Stimulated activated CD4-positive, alpha-beta T cell treated with anti-CD3 and anti-CD28 coated beads, TNF-alpha, amount 100 ng/mL, for 48 hours (primary cell): ENCODE measurements at regions not wholly inside any gene's neighbourhood (a gene's known extent, or its start where the extent isn't known, plus 50 kb on each side); places are given as distances from the start of the nearest gene placed in this dataset.
"Not testable (repeated sequence)": the region's sequence is repeated elsewhere in the genome, so short reads cannot be mapped to it uniquely, and the experiment has no call there.

ENCODE experiments used
- DNase-seq, 3 donors: peaks; one replicate each; pipeline ENCODE4 v3.0.0-alpha.2; 2020; ENCODE audit warnings: low read depth in 3 of 3

DNA sequence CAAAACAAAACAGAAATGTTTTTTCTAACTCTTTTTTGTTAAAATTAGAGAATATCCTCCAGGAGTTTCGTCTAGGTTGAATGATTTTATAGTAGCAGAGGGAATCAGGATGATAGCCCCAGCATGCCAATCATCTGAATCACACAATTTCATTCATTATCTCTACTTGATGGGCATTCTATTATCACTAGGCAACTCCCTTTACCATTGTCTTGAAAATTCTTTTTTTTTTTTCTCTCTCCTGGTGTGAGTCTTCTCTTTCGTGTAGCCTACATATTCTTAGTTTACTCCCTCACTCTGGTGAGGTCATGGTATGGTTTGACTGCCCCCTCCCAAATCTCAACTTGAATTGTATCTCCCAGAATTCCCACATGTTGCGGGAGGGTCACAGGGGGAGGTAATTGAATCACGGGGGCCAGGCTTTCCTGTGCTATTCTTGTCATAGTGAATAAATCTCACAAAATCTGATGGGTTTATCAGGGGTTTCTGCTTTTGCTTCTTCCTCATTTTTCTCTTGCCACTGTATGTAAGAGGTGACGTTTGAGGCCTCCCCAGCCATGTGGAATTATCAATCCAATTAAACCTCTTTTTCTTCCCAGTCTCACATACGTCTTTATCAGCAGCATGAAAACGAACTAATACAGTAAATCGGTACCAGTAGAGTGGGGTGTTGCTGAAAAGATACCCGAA, 105.0 kb downstream of the OTUD1 start:
- no peak for DNase-seq

DNA sequence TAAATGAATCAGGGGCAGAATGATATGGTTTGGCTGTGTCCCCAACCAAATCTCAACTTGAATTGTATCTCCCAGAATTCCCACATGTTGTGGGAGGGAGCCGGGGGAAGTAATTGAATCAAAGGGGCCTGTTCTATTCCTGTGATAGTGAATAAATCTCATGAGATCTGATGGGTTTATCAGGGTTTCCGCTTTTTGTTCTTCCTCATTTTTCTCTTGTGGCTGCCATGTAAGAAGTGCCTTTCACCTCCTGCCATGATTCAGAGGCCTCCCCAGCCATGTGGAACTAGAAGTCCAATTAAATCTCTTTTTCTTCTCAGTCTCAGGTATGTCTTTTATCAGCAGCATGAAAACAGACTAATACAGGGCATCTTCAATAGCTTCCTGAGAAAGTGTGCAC, 107.0 kb downstream of the OTUD1 start:
- not testable (repeated sequence) for DNase-seq

DNA sequence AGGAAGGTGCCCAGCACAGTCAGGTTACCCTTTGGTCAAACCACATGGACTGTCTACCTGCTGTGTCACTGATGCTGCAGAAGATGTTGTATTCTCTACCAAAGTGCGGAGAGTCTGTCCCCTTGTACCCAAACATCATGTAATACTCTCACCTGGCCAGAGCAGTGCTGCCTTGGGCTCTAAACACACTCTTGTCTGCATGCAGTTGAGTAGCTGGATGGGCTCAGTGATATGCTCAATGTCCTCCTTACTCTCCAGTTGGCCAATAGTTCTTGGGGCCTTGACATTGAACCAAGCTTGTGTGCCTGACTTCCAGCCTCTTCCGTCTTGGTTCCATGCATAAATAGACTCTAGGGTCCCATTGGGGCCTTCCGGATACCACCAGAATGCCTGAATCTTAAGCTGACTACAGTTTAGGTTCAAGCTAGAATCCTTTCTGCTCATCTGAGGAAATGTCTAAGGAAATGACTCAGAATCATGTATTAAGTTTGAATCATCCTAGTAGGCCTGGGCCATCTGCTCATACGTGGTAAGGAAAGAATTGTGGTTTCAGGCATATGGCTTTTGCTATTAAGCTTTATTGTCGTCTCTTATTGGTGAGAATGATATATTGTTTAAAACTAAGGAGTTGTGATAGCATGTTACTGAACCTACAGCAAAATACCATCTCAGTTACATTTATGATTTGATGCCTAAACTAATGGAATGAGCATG, 118.0 kb downstream of the OTUD1 start:
- DNase-seq, result no peak

DNA sequence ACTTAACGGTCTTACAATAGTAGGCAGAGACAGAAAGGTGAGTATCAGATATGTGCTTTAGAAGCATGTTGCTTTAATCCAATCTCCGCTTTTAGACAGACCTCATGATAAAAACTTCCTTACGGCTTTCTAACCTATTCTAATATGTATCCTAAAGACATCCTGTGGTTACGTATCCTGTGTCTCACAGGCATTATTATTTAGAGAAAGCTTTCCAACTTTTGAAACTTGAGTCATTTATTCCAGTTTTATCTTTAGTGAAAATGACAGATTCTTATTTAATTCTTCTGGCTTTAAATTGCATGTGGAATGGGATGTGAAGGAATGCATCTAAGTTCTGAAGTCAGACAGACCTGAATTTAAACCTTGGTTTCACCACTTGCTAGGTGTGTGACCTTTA, 118.9 kb downstream of the OTUD1 start:
- DNase-seq, result no peak

DNA sequence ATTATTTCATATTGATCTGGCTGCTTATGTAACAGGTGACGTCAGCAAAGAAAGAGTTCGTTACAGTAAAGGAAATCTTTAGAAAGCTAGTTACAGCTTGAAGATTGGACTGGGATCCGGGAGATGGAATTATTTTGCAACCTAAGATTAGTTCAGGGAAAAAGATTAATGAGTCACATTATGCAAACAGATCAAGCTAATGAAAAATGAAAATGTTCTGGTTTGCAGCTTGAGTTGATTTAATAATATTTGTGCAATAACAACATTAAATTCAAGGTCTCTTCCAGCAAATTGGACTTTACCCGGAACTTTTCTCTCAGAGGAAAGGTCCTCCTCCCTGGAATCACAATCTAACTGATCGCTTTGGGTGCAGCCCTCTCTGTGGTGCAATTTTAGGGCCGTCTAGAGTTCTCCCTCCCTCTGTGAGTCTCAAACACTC, 119.5 kb downstream of the OTUD1 start:
- DNase-seq, result no peak

DNA sequence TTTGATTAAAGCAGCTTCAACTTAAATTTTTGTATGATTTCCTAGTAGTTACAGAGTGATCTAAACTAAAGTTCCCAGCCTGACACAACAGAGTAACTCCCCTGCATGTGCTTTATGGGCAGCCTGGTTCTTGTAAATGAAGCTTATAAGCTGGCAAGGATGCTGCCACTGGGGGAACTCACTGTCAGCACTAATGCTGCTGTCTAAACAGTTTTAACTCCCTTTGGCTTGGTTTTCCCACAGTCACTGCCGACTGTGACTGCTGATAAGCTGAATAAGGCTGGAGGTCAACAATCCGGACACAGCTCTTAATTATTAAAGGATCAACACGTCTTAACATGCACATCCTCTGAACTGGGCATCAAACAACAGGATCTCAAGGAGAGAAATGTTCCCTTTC, 130.1 kb downstream of the OTUD1 start:
- DNase-seq, result no peak

DNA sequence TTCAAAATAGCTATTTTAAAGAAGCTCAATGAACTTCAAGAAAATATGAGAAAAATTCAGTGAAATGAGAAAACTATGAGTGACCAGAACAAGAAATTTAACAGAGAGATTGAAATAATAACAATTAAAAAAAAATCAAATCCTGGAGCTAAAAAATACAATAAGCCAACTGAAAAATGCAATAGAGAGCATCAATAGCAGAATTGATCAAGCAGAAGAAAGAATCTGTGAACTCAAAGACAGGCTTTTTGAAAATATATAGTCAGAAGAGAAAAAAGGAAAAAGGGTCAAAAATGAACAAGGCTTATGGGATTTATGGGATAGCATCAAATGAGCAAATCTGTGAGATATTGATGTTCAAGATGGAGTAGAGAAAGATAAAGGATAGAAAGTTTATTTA, 133.0 kb downstream of the OTUD1 start:
- no peak for DNase-seq

DNA sequence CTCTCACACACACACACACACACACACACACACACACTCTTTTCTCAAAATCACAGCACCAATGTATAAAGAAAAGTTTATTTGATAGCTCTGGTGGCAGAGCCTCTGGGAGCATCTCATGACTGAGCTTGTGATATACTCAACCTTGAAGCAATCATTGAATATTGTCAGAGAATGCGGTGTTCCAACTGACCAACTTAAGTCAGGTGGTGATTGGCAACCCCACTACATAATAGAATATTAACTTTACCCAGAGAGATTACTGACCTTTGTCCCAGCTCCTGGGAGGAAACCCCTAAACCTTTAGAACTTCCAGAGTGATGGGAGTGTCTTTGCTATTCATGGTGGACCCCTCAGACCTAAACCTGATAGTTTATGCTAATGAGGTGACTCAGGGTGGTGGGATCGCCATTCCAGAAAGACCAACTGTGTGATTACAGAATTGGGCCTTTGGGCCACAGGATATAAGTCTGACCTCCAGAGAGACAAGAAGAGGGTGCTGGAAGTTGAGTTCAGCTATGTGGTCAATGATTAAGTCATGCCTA, 143.1 kb downstream of the OTUD1 start:
- DNase-seq, result no peak

DNA sequence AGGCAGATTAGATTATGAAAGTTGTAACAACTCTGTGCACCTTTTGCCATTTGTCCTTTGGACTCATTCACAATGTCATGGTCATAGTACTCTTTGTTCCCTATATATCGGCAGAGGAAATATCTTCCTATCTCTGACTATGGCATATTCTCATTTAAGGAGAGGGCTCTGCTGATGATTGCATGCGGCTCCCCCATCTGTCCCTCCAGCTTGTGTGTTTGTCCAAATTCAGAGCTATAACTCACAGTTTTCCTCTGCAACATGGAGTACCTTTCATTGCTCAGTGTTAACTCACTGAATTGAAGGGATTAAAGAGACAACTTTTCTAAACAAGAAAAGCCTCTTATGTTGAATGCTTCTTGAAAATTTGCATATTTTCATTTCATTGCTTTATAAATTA, 145.5 kb downstream of the OTUD1 start:
- DNase-seq, result no peak

DNA sequence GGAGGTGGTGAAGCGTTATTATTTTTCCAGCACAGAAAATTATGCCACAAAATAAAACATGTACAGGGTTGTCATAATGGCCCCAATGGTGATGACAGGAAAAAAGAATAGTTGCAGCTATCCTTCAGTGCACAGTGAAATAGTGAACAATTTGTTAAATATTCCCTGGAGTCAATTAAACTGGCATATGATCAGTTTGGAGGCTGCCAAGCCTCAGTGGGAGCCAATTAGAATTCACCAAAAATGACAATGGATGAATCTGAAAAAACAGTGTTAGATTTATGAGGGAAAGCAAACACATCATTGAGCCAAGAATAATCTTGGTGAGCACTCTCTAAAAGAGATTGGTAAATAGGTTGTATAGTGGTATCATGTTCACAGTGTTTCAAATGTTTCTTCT, 146.3 kb downstream of the OTUD1 start:
- DNase-seq, result no peak

DNA sequence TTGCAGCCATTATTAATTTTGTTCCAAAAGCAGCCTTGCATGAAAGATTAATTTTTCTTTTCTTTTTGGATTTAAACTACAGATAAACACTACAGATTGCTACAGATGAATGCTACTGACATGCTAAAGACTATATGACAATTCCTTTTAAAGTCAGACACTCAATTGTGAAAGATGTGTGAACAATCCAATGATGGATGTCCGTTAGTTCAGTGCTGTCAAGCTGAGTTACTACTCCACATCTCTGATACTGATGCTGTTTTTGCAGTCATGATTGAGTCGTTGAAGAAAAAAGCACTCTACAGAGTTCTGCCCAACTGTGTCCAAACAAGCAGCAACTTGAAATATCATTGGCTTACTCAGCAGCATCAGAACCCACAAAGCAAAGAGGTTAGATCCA, 146.8 kb downstream of the OTUD1 start:
- DNase-seq, result no peak

DNA sequence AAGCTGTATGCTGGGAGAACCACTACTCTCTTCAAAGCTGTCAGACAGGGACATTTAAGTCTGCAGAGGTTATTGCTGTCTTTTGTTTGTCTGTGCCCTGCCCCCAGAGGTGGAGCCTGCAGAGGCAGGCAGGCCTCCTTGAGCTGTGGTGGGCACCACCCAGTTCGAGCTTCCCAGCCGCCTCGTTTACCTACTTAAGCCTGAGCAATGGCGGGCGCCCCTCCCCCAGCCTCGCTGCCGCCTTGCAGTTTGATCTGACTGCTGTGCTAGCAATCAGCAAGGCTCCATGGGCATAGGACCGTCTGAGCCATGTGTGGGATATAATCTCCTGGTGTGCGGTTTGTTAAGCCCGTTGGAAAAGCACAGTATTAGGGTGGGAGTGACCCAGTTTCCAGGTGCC, 156.4 kb downstream of the OTUD1 start:
- not testable (repeated sequence) for DNase-seq

DNA sequence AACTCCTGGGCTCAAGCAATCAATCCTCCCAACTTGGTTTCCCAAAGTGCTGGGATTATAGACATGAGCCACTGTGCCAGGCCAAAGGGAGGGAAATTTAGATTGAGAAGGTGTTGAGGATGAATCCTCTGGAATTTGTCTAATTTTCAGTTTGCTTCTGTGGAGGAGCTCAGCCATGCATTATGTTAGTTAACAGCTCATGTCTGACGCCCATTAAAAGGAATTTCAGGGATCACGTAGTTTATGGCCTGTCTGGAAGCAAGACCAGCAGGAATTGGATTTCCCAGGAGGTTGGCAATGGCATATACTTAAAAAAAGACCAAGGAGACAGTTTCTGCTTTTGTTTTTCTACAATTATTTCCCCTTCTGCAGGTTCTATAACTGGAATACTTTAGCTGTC, 165.7 kb downstream of the OTUD1 start:
- no peak for DNase-seq

DNA sequence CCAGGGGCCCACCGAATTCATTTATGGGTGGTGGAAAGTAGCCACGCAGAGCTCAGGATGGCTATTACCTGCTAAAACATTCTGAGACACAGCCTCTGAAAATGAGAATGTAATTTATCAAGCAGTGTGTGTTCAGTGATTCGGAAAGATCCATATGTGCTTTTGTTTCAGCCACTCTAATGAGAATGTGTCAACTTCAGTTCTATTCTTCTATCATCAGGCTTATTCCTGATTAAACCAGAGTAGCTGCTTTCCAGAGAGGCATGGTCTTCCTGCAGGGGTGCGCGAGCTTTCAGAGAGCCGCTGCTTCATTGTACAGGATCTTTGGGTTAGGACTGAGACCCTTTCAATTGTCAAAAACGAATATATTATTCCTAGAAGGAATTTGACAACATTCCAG, 167.6 kb downstream of the OTUD1 start:
- no peak for DNase-seq

DNA sequence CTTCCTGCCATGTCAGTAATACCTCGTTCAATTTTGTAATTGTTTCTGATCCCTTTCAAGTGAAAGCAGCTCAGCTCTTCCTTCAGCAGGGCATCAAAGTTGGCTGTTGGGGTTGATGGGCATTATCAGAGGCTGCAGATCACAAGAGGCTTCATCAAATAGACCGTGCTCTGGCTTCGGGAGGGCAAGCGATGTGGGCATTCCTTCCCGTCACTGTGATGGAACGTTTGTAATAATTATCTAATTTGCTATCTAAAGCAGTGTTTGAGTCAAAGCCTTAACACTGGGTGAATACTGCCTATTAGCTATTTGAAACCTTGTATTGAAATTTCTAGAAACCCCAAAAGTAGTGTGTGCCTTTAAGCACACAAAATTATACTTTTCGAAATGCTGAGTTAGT, 170.1 kb downstream of the OTUD1 start:
- no peak for DNase-seq

DNA sequence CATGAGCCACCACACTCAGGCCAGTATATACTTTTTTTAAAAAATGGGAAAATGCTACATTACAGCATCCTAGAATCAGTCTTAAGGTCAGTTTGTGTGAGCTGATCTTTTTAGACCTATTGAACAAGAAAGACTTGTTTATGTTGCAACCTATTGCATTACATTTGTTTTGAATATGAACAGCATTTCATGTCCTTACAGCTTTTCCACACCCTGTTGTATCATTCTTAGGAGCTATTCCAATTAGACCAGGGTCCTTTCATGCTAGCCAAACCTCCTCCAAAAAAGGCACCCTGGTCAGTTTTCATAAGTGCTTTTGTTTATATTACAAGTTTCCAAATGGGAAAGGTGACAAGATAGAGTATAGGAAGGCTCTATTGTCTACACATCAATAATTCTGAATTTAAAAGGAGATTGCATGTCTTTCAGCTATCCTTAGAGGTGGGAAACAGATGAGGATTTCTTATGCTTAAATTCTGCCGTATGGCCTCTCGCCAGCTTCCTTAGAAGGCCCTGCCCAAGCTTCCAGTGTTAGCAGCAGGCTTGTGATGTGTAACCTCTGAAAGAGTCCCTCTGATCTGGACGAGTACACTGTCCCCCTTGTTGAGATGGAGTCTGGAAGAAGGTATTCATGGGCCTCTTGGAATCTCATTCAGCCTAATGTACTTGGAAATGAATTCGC, 171.9 kb downstream of the OTUD1 start:
- no peak for DNase-seq

DNA sequence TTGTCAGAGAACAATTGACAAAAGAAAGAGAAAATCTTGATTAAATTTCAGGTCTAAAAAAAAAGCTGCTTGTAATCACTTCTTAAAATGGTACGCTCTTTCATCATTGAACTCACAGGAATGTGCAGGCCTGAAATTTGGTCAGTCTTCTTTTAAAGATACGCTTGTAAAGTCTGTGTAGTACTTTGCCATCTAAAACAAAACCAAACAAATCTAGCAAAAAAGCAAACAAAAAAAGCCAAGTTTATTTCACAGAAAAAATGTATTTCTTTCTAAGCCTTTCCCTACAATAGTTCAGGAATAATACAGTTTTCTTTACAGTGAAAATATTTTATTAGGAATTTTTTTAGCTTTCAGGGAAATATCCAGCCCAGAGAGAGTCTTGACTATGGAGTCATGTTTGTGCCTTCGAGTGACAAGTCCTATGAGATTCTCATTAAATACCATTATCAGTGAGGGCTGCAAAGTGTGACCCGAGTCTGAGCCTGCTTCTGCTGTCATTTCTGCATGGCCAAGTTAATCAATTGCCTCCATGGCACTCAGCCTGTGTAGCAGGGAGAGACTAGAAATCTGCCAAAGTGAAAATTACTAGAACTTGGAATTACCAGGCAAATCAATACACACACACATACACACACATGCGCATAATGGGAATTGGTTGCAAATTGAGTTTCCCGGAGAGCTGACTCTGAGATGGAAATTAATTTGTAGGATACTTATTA, 172.6 kb downstream of the OTUD1 start:
- DNase-seq, result no peak

DNA sequence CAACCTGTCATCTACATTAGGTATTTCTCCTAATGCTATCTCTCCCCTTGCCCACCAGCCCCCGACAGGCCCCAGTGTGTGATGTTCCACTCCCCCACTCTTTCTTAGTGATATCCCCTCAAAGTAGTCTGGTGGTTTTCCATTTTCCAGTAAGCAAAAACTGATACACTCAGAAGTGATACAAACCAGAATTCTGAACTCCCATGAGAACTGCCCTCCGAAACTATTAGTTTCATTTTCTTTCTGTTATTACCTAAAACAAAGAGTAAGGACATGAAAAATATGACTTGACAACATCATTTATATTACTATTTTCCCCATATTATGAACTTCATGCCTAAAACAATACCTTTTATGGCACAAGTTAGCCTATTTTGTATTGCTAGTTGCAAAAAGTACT, 175.0 kb downstream of the OTUD1 start:
- DNase-seq, result no peak

DNA sequence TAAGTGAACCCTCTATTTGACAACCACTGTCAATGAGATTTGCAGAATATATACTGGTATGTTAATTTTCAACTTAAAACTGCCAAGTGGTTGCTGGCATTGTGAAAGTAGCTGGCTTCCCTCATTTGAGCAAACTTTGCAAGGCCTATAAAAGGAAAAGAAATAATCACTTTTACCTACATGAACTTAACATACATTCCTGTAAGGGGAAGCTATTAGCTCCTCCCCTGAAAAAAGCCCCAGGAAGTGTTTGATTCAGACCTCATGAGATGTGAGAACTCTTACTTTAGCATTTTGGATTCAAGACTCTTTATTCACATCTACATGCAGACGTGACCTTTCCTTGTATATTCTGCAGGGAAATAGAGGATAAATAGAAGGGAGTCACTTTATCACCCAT, 175.6 kb downstream of the OTUD1 start:
- no peak for DNase-seq

DNA sequence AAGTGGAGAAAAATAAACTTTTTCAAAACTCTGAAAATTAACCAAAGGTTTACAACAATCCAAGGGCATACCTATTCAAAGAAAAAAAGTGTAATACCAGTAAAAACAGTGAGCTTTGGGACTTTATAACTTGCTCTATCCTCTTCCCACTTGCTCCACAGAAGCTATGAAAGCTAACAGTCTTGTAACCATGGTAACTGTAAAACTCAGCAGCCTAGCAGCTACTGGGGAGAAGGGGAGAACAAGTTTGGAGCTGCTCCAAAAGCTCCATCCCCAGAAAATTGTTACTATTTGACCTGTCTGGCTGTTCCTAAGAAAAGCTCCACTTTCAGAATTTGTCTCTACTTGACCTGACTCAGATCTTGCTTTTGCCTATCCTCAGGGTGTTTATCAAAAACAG, 191.5 kb downstream of the OTUD1 start:
- no peak for DNase-seq

DNA sequence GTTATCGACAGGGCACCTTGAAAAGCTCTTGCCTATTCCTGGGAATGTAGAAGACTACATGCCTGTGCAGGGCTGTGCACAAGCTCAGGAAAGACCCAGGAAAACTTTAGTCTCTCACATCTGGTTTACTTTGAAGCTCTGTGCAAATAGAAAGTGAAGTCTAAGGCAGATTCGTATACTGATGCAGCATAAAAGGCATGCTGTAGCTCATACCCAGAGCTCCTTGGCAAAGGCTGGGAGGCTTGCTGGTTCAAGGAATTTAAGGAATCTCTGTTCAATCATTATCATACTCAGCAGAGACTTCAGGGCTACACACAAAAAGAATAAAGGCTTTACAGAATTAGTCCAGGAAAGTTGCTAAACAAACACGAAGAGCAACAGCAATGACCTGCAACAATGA, 192.0 kb downstream of the OTUD1 start:
- DNase-seq, result no peak

DNA sequence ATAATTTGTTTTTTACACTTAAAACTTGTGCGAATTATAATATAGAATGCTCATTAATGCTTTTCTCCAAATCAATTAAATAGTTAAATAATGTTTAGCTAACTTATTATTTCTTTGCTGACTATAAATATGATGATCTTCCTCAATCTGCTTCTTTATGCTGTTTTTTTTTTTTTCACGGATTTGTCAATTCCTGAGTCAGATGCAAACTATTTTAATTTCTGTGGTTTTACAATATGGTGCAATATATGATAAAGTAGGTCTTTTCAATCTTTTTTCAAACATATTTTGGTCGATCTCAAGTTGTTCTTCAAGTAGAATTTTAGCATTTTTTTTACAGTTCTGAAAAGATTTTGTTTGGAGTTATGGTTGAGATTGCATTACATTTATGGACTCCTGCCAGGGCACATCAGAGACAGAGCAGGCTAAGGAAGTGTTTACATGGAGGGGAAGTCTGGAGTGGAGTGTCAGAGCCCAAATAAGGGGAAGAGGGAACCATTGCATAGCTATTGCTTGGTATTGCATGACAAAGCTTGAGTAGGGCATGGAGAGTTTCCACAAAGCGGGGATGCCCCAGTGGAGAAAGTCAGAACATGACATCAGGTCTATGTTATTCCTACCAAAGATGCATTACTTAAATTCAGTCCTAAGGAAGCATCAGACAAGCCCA, 204.4 kb downstream of the OTUD1 start:
- DNase-seq, result no peak
